BJ (cell line): ENCODE measurements at regions not wholly inside any gene's neighbourhood (a gene's known extent, or its start where the extent isn't known, plus 50 kb on each side); places are given as distances from the start of the nearest gene placed in this dataset.
"Not testable (repeated sequence)": the region's sequence is repeated elsewhere in the genome, so short reads cannot be mapped to it uniquely, and the experiment has no call there.

ENCODE experiments used
- CTCF ChIA-PET: fragments of 350-600 bp; formaldehyde crosslinking; extraction: SDS; loops from one replicate; lab custom pipeline; 2021; ENCODE audit warnings: antibody characterized with exemption, inconsistent platforms; lab: Yijun Ruan, JAX
- POLR2A ChIA-PET: fragments of 300-600 bp; sonication (Branson Sonifier 250); formaldehyde crosslinking; extraction: SDS; loops from one replicate; lab custom pipeline; 2021; ENCODE audit warnings: antibody characterized with exemption; lab: Charles Lee
- DNase-seq: peaks from one replicate; pipeline ENCODE4 v3.0.0-alpha.2; 2011; ENCODE audit warnings: low read depth
- H3K27me3 ChIP-seq: 2 replicates; pipeline ENCODE4 v1.6.0; 2011; ENCODE audit warnings: low read length; ENCODE audit not compliant: control insufficient read depth, insufficient read depth
- H3K36me3 ChIP-seq: 2 replicates; pipeline ENCODE4 v1.5.1; 2011; ENCODE audit warnings: low read length; ENCODE audit not compliant: control insufficient read depth, insufficient read depth
- H3K4me3 ChIP-seq: 2 replicates; pipeline ENCODE4 v1.5.1; 2011; ENCODE audit warnings: low read depth, mild to moderate bottlenecking, control low read depth, low read length
- CTCF ChIP-seq: IDR thresholded peaks from 2 replicates; pipeline ENCODE4 v1.5.1; 2011; ENCODE audit warnings: low read depth, mild to moderate bottlenecking, control low read depth, inconsistent platforms, low read length, moderate library complexity; ENCODE audit not compliant: insufficient read depth

DNA sequence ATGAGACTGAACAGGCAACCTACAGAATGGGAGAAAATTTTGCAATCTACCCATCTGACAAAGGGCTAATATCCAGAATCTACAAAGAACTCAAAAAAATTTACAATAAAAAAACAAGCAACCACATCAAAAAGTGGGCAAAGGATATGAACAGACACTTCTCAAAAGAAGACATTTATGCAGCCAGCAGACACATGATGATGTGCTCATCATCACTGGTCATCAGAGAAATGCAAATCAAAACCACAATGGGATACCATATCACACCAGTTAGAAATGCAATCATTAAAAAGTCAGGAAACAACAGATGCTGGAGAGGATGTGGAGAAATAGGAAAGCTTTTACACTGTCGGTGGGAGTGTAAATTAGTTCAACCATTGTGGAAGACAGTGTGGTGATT, 51.7 kb upstream of the PAXBP1 start:
- CTCF ChIA-PET, POLR2A ChIA-PET: not testable (repeated sequence)

DNA sequence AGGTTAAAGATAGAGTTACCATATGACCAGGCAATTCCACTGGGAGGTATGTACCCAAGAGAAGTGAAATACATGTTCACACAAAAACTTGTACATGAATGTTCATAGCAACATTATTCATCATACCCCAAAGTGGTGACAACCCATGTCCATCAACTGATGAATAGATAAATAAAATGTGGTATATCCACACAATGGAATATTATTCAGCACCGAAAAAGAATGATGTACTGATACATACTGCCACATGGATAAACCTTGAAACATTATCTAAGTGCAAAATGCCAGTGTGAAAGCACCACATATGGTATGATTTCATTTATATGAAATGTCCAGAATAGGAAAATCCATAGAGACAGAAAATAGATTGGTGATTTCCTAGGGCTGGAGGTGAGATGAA, 53.4 kb upstream of the PAXBP1 start:
- no peak for TF ChIP-seq CTCF
- CTCF ChIA-PET: interaction anchor here (1.5 to 2.0 kb wide), 2 partner anchors 34 to 173 kb away, joined by 5 to 12 read pairs; no protein-coding TSS in a partner anchor
- POLR2A ChIA-PET: no interaction called here

More for the DNA sequence above, 51.7 kb upstream of the PAXBP1 start:
- not testable (repeated sequence) for H3K36me3 ChIP-seq, DNase-seq, H3K4me3 ChIP-seq, H3K27me3 ChIP-seq

DNA sequence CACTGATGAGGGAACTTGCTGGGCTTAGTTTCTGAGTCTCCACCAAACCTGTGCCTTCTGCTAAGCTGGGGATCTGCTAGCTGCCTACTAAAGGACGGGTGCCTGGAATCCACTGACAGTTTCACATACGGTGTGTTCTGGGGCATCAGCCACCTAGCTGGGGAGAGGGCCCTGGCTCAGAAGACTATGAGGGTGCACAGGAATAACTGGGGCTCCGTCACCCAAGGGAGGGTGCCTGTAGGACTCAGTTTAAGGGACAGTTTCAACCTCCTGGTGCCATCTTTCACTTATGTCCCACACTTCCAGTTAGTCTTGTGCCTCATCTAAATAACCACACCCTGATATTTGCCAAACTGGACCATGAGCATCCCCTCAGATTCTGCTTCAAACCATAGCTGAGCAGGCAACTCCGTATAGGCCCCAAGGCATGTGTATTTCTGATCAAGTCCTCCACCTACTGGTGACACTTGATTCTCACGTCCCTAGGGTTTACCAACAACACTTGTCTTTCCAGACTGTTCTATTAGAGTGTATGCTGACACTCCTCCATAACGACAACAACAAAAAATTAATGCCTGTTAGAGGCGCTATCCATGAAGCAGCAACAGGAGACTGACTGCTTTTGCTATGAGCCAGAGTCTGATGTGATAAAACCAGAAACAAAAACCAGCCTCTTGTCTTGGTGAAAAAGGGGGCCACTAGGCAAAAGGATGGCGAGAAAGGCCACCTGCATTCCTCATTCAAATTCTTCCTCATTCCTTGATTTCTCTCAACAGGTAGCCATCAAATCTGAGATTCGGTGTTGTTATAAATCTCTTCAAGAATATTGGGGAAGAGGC, 55.0 kb upstream of the PAXBP1 start:
- Histone ChIP-seq H3K27me3 (no peaks in the 10 kb centered on the region), H3K4me3 (no peak overlapping the region), H3K36me3 (no peaks in the 10 kb centered on the region)
- peak; percentile 66 for TF ChIP-seq CTCF
- CTCF ChIA-PET: interaction anchor here (0.7 to 2.4 kb wide), 13 partner anchors 9 to 371 kb away, joined by 3 to 12 read pairs (median 5); partner anchors contain the start of gene PAXBP1
- no peak for DNase-seq
- POLR2A ChIA-PET: no interaction called here

More for the DNA sequence above, 53.4 kb upstream of the PAXBP1 start:
- H3K27me3 ChIP-seq: no peaks in the 10 kb centered on the region
- DNase-seq: no peak
- no peaks in the 10 kb centered on the region for H3K36me3 ChIP-seq
- H3K4me3 ChIP-seq: no peak overlapping the region

DNA sequence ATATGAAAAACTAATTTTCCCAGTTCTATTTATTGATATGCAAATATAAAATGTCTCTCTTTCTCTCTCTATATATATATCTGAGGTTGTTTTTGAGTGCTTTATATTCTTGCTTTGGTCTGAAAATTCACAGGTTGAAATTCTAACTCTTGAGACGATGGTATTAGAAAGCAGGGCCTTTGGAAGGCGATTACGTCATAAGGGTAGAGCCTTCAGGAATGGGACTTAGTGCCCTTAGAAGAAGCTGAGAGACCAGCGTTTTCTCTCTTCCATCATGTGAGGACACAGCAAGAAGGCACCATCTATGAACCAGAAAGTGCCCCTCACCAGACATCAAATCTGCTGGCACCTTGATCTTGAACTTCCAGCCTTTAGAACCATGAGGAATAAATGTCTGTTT, 57.4 kb upstream of the PAXBP1 start:
- no peak for DNase-seq
- CTCF ChIA-PET: interaction anchor here (1.0 to 1.4 kb wide), 4 partner anchors 9 to 368 kb away, joined by 3 to 4 read pairs (median 3); no protein-coding TSS in a partner anchor
- POLR2A ChIA-PET: no interaction called here
- Histone ChIP-seq H3K27me3 (no peaks in the 10 kb centered on the region; the same call in 1 of the 2 replicates), H3K36me3 (no peaks in the 10 kb centered on the region), H3K4me3 (no peak overlapping the region)
- TF ChIP-seq CTCF: no peak

- H3K27me3 ChIP-seq: no peaks in the 10 kb centered on the region; the same call in 1 of the 2 replicates
- ChIA-PET POLR2A (no interaction called here), CTCF (interaction anchor here (1.0 to 1.4 kb wide), 4 partner anchors 8 to 367 kb away, joined by 3 to 4 read pairs (median 3); no protein-coding TSS in a partner anchor)
- H3K36me3 ChIP-seq: no peaks in the 10 kb centered on the region
- DNase-seq: no peak
- no peak for TF ChIP-seq CTCF
- H3K4me3 ChIP-seq: no peak overlapping the region
Observed at GRCh38 chr21:32829504-32829903, 57.9 kb upstream of the PAXBP1 start.

- H3K27me3 ChIP-seq, DNase-seq, H3K36me3 ChIP-seq, H3K4me3 ChIP-seq, POLR2A ChIA-PET: not testable (repeated sequence)
- CTCF ChIA-PET: interaction anchor here (1.2 to 1.5 kb wide), 6 partner anchors 13 to 365 kb away, joined by 3 to 10 read pairs (median 4); no protein-coding TSS in a partner anchor
Observed at GRCh38 chr21:32831779-32832178, 60.2 kb upstream of the PAXBP1 start.
